ENCODE measurements at regions not wholly inside any gene's neighbourhood (a gene's known extent, or its start where the extent isn't known, plus 50 kb on each side); places are given as distances from the start of the nearest gene placed in this dataset.
"Not testable (repeated sequence)": the region's sequence is repeated elsewhere in the genome, so short reads cannot be mapped to it uniquely, and the experiment has no call there.

- H3K4me3 ChIP-seq (ENCODE audit: low read depth in 1 of 2, low read length in 2 of 2): no peak overlapping the region
- ATAC-seq (ENCODE audit: insufficient read depth, low read depth) (no peak), DNase-seq (no peak)
- no peak overlapping the region for H3K4me2 ChIP-seq (ENCODE audit: insufficient read depth, low read length)
- H2AFZ ChIP-seq (ENCODE audit: low read depth, low read length): no peak overlapping the region
- H3K4me1 ChIP-seq (ENCODE audit: insufficient read depth, low read length): peaks cover 15% of the 10 kb centered on the region
- H3K9ac ChIP-seq (ENCODE audit: low read depth, low read length): no peak overlapping the region
- no peaks in the 10 kb centered on the region for H3K36me3 ChIP-seq (ENCODE audit: insufficient read depth, low read length)
- peaks cover 17% of the 10 kb centered on the region; the same call in 1 of the 2 replicates for H3K79me2 ChIP-seq (ENCODE audit: insufficient read depth, low read length)
- no peaks in the 10 kb centered on the region for H3K9me3 ChIP-seq (ENCODE audit: insufficient read depth, low read length, severe bottlenecking)
- TF ChIP-seq EZH2 (IDR thresholded peaks at IDR 0.05; ENCODE audit: borderline replicate concordance, low read depth, low read length, severe bottlenecking): no peak
- TF ChIP-seq, protein P1, sequence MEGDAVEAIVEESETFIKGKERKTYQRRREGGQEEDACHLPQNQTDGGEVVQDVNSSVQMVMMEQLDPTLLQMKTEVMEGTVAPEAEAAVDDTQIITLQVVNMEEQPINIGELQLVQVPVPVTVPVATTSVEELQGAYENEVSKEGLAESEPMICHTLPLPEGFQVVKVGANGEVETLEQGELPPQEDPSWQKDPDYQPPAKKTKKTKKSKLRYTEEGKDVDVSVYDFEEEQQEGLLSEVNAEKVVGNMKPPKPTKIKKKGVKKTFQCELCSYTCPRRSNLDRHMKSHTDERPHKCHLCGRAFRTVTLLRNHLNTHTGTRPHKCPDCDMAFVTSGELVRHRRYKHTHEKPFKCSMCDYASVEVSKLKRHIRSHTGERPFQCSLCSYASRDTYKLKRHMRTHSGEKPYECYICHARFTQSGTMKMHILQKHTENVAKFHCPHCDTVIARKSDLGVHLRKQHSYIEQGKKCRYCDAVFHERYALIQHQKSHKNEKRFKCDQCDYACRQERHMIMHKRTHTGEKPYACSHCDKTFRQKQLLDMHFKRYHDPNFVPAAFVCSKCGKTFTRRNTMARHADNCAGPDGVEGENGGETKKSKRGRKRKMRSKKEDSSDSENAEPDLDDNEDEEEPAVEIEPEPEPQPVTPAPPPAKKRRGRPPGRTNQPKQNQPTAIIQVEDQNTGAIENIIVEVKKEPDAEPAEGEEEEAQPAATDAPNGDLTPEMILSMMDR (IDR thresholded peaks at IDR 0.05; ENCODE audit: borderline replicate concordance, extremely low read depth, low read length, poor library complexity, severe bottlenecking): no peak
- no peak overlapping the region for H3K27ac ChIP-seq (ENCODE audit: low read length)
- H4K20me1 ChIP-seq (ENCODE audit: insufficient read depth, low read length): peaks cover 12% of the 10 kb centered on the region
- H3K27me3 ChIP-seq (ENCODE audit: insufficient read depth, low read length, poor library complexity): no peaks in the 10 kb centered on the region
These were observed 64.8 kb upstream of the SVIL start for GRCh38 chr10:29699621-29700020.

DNA sequence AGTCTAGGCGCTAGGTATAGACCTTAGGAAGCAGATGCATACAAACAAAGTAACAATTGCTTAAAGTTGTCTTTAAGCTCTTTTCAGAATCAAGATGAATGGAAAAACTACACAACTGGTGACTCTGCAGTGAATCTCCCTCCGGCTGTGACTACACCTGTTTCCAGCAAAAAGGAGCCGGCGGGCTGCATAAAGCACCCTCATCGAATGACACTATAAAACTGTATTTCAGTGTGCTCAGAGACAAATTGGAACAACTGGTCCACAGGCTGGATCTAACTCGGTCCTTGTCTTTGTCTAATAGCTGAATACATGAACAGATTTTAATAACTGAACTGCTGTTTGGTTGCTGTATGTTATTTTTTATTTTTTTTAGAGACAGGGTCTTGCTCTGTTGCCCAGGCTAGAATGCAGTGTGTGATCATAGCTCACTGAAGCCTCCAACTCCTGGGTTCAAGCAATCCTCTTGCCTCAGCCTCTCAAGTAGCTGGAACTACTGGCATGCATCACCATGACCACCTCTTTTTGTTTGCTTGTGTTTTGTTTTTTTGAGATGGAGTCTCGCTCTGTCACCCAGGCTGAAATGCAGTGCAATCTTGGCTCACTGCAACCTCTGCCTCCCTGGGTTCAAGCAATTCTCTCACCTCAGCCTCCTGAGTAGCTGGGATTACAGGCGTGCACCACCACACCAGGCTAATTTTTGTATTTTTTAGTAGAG, 64.2 kb upstream of the SVIL start:
- Histone ChIP-seq H3K4me2 (ENCODE audit: insufficient read depth, low read length) (no peak overlapping the region), H3K36me3 (ENCODE audit: insufficient read depth, low read length) (no peaks in the 10 kb centered on the region), H3K4me3 (ENCODE audit: low read depth in 1 of 2, low read length in 2 of 2) (no peak overlapping the region), H3K27ac (ENCODE audit: low read length) (no peak overlapping the region), H3K4me1 (ENCODE audit: insufficient read depth, low read length) (peaks cover 15% of the 10 kb centered on the region), H3K9ac (ENCODE audit: low read depth, low read length) (no peak overlapping the region), H3K27me3 (ENCODE audit: insufficient read depth, low read length, poor library complexity) (no peaks in the 10 kb centered on the region), H4K20me1 (ENCODE audit: insufficient read depth, low read length) (peaks cover 12% of the 10 kb centered on the region), H3K79me2 (ENCODE audit: insufficient read depth, low read length) (peaks cover 17% of the 10 kb centered on the region; the same call in 1 of the 2 replicates), H3K9me3 (ENCODE audit: insufficient read depth, low read length, severe bottlenecking) (no peaks in the 10 kb centered on the region), H2AFZ (ENCODE audit: low read depth, low read length) (no peak overlapping the region)
- ATAC-seq (ENCODE audit: insufficient read depth, low read depth) (no peak), DNase-seq (no peak)
- TF ChIP-seq EZH2 (IDR thresholded peaks at IDR 0.05; ENCODE audit: borderline replicate concordance, low read depth, low read length, severe bottlenecking): no peak
- TF ChIP-seq, protein P1 (IDR thresholded peaks at IDR 0.05; ENCODE audit: borderline replicate concordance, extremely low read depth, low read length, poor library complexity, severe bottlenecking): no peak

DNA sequence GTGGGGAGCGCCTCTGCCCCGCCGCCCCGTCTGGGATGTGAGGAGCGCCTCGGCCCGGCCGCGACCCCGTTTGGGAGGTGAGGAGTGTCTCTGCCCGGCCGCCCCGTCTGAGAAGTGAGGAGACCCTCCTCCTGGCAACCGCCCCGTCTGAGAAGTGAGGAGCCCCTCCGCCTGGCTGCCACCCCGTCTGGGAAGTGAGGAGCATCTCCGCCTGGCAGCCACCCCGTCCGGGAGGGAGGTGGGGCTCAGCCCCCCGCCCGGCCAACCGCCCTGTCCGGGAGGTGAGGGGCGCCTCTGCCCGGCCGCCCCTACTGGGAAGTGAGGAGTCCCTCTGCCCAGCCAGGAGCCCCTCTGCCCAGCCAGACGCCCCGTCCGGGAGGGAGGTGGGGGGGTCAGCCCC, 61.8 kb upstream of the SVIL start:
- not testable (repeated sequence) for ATAC-seq (ENCODE audit: insufficient read depth, low read depth); H3K4me3 ChIP-seq (ENCODE audit: low read depth in 1 of 2, low read length in 2 of 2); H3K9ac ChIP-seq (ENCODE audit: low read depth, low read length); H2AFZ ChIP-seq (ENCODE audit: low read depth, low read length); H3K4me2 ChIP-seq (ENCODE audit: insufficient read depth, low read length); DNase-seq; H3K36me3 ChIP-seq (ENCODE audit: insufficient read depth, low read length); H3K27me3 ChIP-seq (ENCODE audit: insufficient read depth, low read length, poor library complexity); H4K20me1 ChIP-seq (ENCODE audit: insufficient read depth, low read length); H3K4me1 ChIP-seq (ENCODE audit: insufficient read depth, low read length); H3K27ac ChIP-seq (ENCODE audit: low read length); H3K9me3 ChIP-seq (ENCODE audit: insufficient read depth, low read length, severe bottlenecking)
- peaks cover 21% of the 10 kb centered on the region for H3K79me2 ChIP-seq (ENCODE audit: insufficient read depth, low read length)

GRCh38 chr10:29694121-29694520, 59.4 kb upstream of the SVIL start:
- Histone ChIP-seq H3K4me3 (ENCODE audit: low read depth in 1 of 2, low read length in 2 of 2) (no peak overlapping the region), H3K36me3 (ENCODE audit: insufficient read depth, low read length) (no peaks in the 10 kb centered on the region), H3K79me2 (ENCODE audit: insufficient read depth, low read length) (peaks cover 23% of the 10 kb centered on the region), H2AFZ (ENCODE audit: low read depth, low read length) (no peak overlapping the region), H3K4me2 (ENCODE audit: insufficient read depth, low read length) (no peak overlapping the region), H3K27me3 (ENCODE audit: insufficient read depth, low read length, poor library complexity) (no peaks in the 10 kb centered on the region), H4K20me1 (ENCODE audit: insufficient read depth, low read length) (no peaks in the 10 kb centered on the region; the same call in 1 of the 2 replicates), H3K4me1 (ENCODE audit: insufficient read depth, low read length) (no peaks in the 10 kb centered on the region), H3K9me3 (ENCODE audit: insufficient read depth, low read length, severe bottlenecking) (no peaks in the 10 kb centered on the region), H3K9ac (ENCODE audit: low read depth, low read length) (no peak overlapping the region), H3K27ac (ENCODE audit: low read length) (no peak overlapping the region)
- TF ChIP-seq, protein P1 (IDR thresholded peaks at IDR 0.05; ENCODE audit: borderline replicate concordance, extremely low read depth, low read length, poor library complexity, severe bottlenecking): no peak
- TF ChIP-seq EZH2 (IDR thresholded peaks at IDR 0.05; ENCODE audit: borderline replicate concordance, low read depth, low read length, severe bottlenecking): no peak
- ATAC-seq (ENCODE audit: insufficient read depth, low read depth): no peak
- no peak for DNase-seq

Measured in DND-41 (cell line).